ENCODE measurements at regions not wholly inside any gene's neighbourhood (a gene's known extent, or its start where the extent isn't known, plus 50 kb on each side); places are given as distances from the start of the nearest gene placed in this dataset.

- TF ChIP-seq, protein P1, sequence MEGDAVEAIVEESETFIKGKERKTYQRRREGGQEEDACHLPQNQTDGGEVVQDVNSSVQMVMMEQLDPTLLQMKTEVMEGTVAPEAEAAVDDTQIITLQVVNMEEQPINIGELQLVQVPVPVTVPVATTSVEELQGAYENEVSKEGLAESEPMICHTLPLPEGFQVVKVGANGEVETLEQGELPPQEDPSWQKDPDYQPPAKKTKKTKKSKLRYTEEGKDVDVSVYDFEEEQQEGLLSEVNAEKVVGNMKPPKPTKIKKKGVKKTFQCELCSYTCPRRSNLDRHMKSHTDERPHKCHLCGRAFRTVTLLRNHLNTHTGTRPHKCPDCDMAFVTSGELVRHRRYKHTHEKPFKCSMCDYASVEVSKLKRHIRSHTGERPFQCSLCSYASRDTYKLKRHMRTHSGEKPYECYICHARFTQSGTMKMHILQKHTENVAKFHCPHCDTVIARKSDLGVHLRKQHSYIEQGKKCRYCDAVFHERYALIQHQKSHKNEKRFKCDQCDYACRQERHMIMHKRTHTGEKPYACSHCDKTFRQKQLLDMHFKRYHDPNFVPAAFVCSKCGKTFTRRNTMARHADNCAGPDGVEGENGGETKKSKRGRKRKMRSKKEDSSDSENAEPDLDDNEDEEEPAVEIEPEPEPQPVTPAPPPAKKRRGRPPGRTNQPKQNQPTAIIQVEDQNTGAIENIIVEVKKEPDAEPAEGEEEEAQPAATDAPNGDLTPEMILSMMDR (IDR thresholded peaks at IDR 0.05; ENCODE audit: control extremely low read depth, extremely low read depth, low read depth, missing control alignments): no peak
- no peak for DNase-seq (ENCODE audit: extremely low spot score)
- CTCF ChIA-PET: no interaction called here
- POLR2A ChIA-PET: no interaction called here
These were observed 105.7 kb downstream of the HMX1 start for GRCh38 chr4:8765631-8766590.

DNA sequence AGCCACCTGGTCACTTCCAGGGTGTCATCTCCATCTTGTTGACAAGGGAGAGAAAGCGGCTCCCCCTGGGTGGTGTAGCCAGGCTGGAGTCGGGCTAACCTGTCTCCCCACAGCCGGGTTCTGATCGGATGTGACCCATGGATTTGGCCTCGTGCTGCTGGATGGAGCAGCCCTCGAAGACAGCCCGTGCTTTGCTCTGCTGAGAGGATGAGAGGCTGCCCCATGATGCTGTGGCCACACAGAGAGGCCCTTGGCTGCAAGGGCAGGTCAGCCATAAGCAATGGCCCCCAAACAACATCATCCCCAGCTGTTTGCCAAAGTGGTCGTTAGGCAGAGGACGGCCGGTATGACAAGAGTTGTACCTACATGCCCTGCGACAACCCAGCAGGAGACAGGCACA lies 106.6 kb downstream of the HMX1 start:
- TF ChIP-seq, protein P1 (IDR thresholded peaks at IDR 0.05; ENCODE audit: control extremely low read depth, extremely low read depth, low read depth, missing control alignments): no peak
- ChIA-PET CTCF (no interaction called here), POLR2A (no interaction called here)
- DNase-seq (ENCODE audit: extremely low spot score): no peak

GRCh38 chr4:8763966-8764901 lies 107.4 kb downstream of the HMX1 start:
- ChIA-PET POLR2A (no interaction called here), CTCF (no interaction called here)
- no peak for DNase-seq (ENCODE audit: extremely low spot score)
- TF ChIP-seq, protein P1 (IDR thresholded peaks at IDR 0.05; ENCODE audit: control extremely low read depth, extremely low read depth, low read depth, missing control alignments): no peak

DNA sequence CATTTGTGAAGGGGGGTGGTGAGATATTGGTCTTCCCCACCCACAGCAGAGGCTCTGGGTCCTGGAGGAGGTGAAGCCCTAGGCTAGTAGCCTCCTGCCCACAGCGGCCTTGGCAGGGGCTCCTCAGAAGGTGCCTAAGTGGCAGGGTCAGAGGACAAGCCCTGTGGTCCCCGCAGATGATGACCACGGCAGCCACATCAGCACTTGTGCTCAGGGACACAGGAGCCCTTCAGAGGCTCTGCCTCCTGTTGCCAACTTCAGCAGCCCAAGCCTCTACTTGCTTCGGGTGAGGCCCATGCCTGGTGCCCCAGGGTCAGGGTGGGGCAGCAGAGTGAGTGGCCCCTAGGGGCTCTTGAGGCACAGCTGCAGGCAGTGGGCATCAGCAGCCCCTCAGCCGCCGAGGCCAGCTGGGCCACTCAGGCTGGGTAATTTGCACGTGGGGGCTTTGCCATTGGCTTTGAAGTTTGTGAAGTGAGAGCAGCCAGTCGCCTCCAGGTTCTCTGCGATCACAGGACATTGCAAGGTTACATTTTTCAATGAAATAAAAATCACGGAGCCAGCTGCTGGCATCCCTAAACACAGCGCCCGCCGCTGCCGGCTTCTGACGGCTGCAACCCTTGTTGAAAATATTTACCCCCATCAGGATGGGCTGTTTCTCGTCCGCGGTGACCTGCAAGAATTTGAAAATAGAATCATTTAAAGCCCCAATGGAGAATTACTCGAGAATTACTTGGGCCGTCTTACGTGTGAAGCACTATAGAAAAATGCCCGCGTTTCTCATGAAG lies 108.5 kb downstream of the HMX1 start:
- TF ChIP-seq, protein P1 (IDR thresholded peaks at IDR 0.05; ENCODE audit: control extremely low read depth, extremely low read depth, low read depth, missing control alignments): no peak
- POLR2A ChIA-PET: no interaction called here
- CTCF ChIA-PET: no interaction called here
- DNase-seq (ENCODE audit: extremely low spot score): no peak

DNA sequence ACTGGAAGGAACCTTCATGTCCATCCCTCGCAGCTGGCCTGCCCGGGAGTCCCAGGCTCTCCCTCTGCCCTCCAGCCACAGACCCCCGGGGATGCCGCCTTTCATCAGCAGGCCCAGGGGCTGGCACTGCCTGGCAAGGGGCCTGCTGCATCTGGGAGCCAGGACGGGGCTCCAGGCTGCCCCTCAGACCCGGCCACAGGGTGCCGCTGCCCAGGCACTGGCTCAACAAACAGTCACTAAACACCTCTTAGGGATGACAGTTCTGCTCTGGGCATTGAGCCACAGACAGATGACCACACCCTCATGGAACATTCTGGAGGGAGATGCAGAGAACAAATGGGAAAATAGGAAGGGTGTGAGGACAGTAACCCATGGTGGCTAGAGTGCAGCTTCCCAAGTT lies 109.3 kb downstream of the HMX1 start:
- DNase-seq (ENCODE audit: extremely low spot score): no peak
- ChIA-PET CTCF (no interaction called here), POLR2A (no interaction called here)
- TF ChIP-seq, protein P1 (IDR thresholded peaks at IDR 0.05; ENCODE audit: control extremely low read depth, extremely low read depth, low read depth, missing control alignments): no peak

DNA sequence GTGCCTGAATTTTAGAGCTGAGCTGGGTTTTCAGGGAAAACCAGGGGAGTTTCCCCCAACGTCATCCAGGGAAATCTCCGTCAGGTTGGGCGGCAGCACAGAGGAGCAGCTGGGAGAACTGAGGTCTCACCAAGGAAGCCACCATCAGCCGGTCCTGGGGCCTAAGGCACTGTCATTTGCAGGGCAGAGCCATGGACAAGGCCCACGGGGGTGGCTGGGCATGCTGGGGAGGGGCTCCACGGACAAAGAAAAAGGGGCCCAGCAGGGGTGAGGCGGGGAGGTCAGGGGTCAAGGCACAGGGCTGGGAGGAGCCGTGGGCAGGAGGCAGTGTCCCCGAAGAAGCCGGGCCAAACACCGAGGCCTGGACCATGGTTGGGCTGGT lies 109.8 kb downstream of the HMX1 start:
- TF ChIP-seq, protein P1 (IDR thresholded peaks at IDR 0.05; ENCODE audit: control extremely low read depth, extremely low read depth, low read depth, missing control alignments): no peak
- POLR2A ChIA-PET: no interaction called here
- DNase-seq (ENCODE audit: extremely low spot score): no peak
- CTCF ChIA-PET: interaction anchor here (0.8 kb wide), 1 partner anchor 20 kb away, joined by 3 read pairs; no protein-coding TSS in a partner anchor

All from GM10248 (cell line).